OCI-LY3 (cell line): ENCODE measurements at regions not wholly inside any gene's neighbourhood (a gene's known extent, or its start where the extent isn't known, plus 50 kb on each side); places are given as distances from the start of the nearest gene placed in this dataset.

ENCODE experiments used
- EZH2phosphoT487 ChIP-seq: fragments of 200-600 bp; shearing (Covaris generic); IDR thresholded peaks from 2 replicates; pipeline ENCODE4 v1.6.1; 2018; ENCODE audit warnings: antibody characterized with exemption, mixed run types, low read depth
- TF ChIP-seq, protein P1 (sequence below): fragments of 200-600, 300-600 bp; sonication (generic); IDR thresholded peaks from 2 replicates; pipeline ENCODE4 v1.5.1; 2014; ENCODE audit warnings: antibody characterized with exemption, low read length, low read depth

DNA sequence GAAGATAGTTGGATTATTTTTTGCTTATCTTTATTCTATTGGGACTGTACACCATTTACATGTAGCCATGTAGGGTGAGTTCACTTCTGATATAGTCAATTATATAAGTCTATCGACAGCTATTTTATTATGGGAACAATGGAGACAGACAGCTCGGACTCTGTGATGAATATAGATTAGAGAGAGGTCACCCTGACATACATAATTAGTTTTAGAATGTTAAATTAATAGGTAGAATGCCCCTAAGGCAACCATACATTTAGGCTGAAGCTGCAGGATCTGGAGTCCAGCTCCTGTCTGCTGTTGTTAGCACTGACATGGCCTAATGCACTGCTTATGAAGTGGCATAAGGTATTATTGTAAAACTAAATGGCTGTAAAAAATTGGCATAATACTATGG is 700.8 kb downstream of the MAT2B start:
- TF ChIP-seq, protein P1, sequence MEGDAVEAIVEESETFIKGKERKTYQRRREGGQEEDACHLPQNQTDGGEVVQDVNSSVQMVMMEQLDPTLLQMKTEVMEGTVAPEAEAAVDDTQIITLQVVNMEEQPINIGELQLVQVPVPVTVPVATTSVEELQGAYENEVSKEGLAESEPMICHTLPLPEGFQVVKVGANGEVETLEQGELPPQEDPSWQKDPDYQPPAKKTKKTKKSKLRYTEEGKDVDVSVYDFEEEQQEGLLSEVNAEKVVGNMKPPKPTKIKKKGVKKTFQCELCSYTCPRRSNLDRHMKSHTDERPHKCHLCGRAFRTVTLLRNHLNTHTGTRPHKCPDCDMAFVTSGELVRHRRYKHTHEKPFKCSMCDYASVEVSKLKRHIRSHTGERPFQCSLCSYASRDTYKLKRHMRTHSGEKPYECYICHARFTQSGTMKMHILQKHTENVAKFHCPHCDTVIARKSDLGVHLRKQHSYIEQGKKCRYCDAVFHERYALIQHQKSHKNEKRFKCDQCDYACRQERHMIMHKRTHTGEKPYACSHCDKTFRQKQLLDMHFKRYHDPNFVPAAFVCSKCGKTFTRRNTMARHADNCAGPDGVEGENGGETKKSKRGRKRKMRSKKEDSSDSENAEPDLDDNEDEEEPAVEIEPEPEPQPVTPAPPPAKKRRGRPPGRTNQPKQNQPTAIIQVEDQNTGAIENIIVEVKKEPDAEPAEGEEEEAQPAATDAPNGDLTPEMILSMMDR: no peak
- TF ChIP-seq EZH2phosphoT487: no peak
